Keratinocyte (primary cell): ENCODE measurements at regions not wholly inside any gene's neighbourhood (a gene's known extent, or its start where the extent isn't known, plus 50 kb on each side); places are given as distances from the start of the nearest gene placed in this dataset.

ENCODE experiments used
- CTCF ChIP-seq, 3 experiments: IDR thresholded peaks in 1 of 3; conservative IDR thresholded peaks in 1 of 3; optimal IDR thresholded peaks in 1 of 3; 2 replicates in 2 of 3; 3 replicates in 1 of 3; pipeline versions ENCODE3 to v1.5.1; 2011; ENCODE audit warnings: low read length in 3 of 3, mild to moderate bottlenecking in 3 of 3, moderate library complexity in 2 of 3, control low read depth in 1 of 3, inconsistent platforms in 1 of 3; ENCODE audit not compliant: insufficient read depth in 2 of 3; ENCODE audit errors: extremely low read depth in 1 of 3
- EZH2 ChIP-seq: IDR thresholded peaks from one replicate; pipeline ENCODE4 v1.6.1; 2012; ENCODE audit warnings: inconsistent platforms, mild to moderate bottlenecking, low read length, moderate library complexity

DNA sequence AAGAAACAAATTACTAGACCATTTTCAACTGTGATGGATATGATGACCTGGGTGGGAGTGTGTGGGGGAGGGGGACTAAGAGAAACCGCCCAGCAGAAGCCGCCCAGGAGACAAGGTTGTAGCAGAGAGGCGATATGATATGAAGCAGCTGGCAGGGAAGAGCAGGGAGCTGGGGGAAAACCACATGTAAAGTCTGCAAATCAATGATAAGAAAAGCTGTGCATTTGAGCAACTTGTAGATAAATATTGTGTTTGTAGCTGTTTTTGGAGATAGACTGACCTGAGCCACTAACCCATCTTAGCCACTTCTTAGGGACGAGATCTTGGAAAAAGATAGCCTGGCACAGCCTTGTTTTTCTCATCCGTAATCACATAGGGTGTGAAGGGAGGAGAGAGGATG is 252.6 kb downstream of the SEC23IP start:
- TF ChIP-seq CTCF (optimal IDR thresholded peaks at IDR 0.05 in 1 of 3, IDR thresholded peaks at IDR 0.05 in 1 of 3, conservative IDR thresholded peaks at IDR 0.05 in 1 of 3; ENCODE audit: extremely low read depth in 1 of 3, insufficient read depth in 2 of 3, low read length in 3 of 3) (no peak), EZH2 (no peak)
